GM23248 (cell line): ENCODE measurements at regions not wholly inside any gene's neighbourhood (a gene's known extent, or its start where the extent isn't known, plus 50 kb on each side); places are given as distances from the start of the nearest gene placed in this dataset.
A peak's percentile ranks its signal among the peaks of the same experiment; 100 is the strongest.

Source experiments
- DNase-seq: peaks from one replicate; pipeline ENCODE4 v3.0.0-alpha.2; 2015
- H2AFZ ChIP-seq: fragments of 200-600 bp; sonication (generic); 2 replicates; pipeline ENCODE4 v1.6.1; 2016; ENCODE audit warnings: antibody characterized with exemption
- H3F3A ChIP-seq: fragments of 200-600 bp; sonication (generic); 2 replicates; pipeline ENCODE4 v1.6.1; 2016; ENCODE audit warnings: mild to moderate bottlenecking, antibody characterized with exemption, mixed run types; ENCODE audit not compliant: insufficient read depth
- H3K27ac ChIP-seq: fragments of 200-600 bp; sonication (generic); 2 replicates; pipeline ENCODE4 v1.5.1; 2016; ENCODE audit warnings: mild to moderate bottlenecking
- H3K27me3 ChIP-seq: fragments of 200-600 bp; sonication (generic); replicated peaks from 2 replicates; pipeline ENCODE4 v1.6.1; 2016; ENCODE audit warnings: mild to moderate bottlenecking; ENCODE audit not compliant: insufficient read depth
- H3K36me3 ChIP-seq: fragments of 200-600 bp; sonication (generic); 2 replicates; pipeline ENCODE4 v1.6.1; 2016; ENCODE audit warnings: low read depth, mild to moderate bottlenecking
- H3K4me1 ChIP-seq: fragments of 200-600 bp; sonication (generic); 2 replicates; pipeline ENCODE4 v1.6.1; 2016; ENCODE audit warnings: mild to moderate bottlenecking; ENCODE audit not compliant: insufficient read depth
- H3K4me2 ChIP-seq: fragments of 200-600 bp; sonication (generic); one replicate; pipeline ENCODE4 v1.6.1; 2016; ENCODE audit warnings: mild to moderate bottlenecking; ENCODE audit not compliant: unreplicated experiment
- H3K4me3 ChIP-seq: fragments of 200-600 bp; sonication (generic); 2 replicates; pipeline ENCODE4 v1.5.1; 2016; ENCODE audit warnings: mild to moderate bottlenecking
- H3K79me2 ChIP-seq: fragments of 200-600 bp; sonication (generic); 2 replicates; pipeline ENCODE4 v1.6.1; 2016; ENCODE audit warnings: mild to moderate bottlenecking; ENCODE audit not compliant: insufficient read depth
- H3K9ac ChIP-seq: fragments of 200-600 bp; sonication (generic); 2 replicates; pipeline ENCODE4 v1.6.1; 2016; ENCODE audit warnings: mild to moderate bottlenecking
- H3K9me2 ChIP-seq: fragments of 200-600 bp; sonication (generic); 2 replicates; pipeline ENCODE4 v1.6.1; 2016; ENCODE audit warnings: mixed run types, mild to moderate bottlenecking, moderate library complexity; ENCODE audit not compliant: insufficient read depth
- H3K9me3 ChIP-seq: fragments of 200-600 bp; sonication (generic); one replicate; pipeline ENCODE4 v1.6.1; 2017; ENCODE audit warnings: low read depth
- H4K20me1 ChIP-seq: fragments of 200-600 bp; sonication (generic); 2 replicates; pipeline ENCODE4 v1.6.0; 2016; ENCODE audit not compliant: insufficient read depth
- EZH2 ChIP-seq: fragments of 200-600 bp; sonication (generic); IDR thresholded peaks from 2 replicates; pipeline ENCODE4 v1.6.1; 2018; ENCODE audit warnings: antibody characterized with exemption, mild to moderate bottlenecking; ENCODE audit not compliant: insufficient read depth, poor library complexity, severe bottlenecking
- EZH2phosphoT487 ChIP-seq: fragments of 200-600 bp; sonication (generic); IDR thresholded peaks from 2 replicates; pipeline ENCODE4 v1.6.1; 2018; ENCODE audit warnings: antibody characterized with exemption, moderate library complexity, mild to moderate bottlenecking, low read depth; ENCODE audit not compliant: insufficient read depth
- WGBS, 2 experiments: methylation state at CpG; one replicate each; pipeline ENCODE4 v1.1.6; 2015 to 2017; ENCODE audit warnings: low lambda C conversion rate in 2 of 2, low coverage in 1 of 2; ENCODE audit errors: missing lambda C conversion rate in 2 of 2; 5-methylcytosine and 5-hydroxymethylcytosine counted together
- in situ Hi-C: fragments of 300-500 bp; cut with MboI; formaldehyde crosslinking; loops from 2 replicates; pipeline ENCODE4 v1.15.0; 2020

GRCh38 chr5:68745448-68745847 is 348.4 kb upstream of the SLC30A5 start:
- H3F3A ChIP-seq, result no peaks in the 10 kb centered on the region
- no peak overlapping the region for H3K4me2 ChIP-seq
- H4K20me1 ChIP-seq, result no peaks in the 10 kb centered on the region
- no peaks in the 10 kb centered on the region for H3K27me3 ChIP-seq
- no peak overlapping the region for H3K27ac ChIP-seq
- no peak overlapping the region for H3K4me3 ChIP-seq
- H3K4me1 ChIP-seq, result no peaks in the 10 kb centered on the region
- H3K9me2 ChIP-seq, result no peaks in the 10 kb centered on the region
- no peak overlapping the region for H3K9ac ChIP-seq
- H3K36me3 ChIP-seq, result no peaks in the 10 kb centered on the region
- in situ Hi-C loops, result no loop called here
- H3K9me3 ChIP-seq, result no peaks in the 10 kb centered on the region
- no peak for TF ChIP-seq EZH2phosphoT487
- no peak for TF ChIP-seq EZH2
- DNase-seq, result peak; percentile 37
- H3K79me2 ChIP-seq, result no peaks in the 10 kb centered on the region
- H2AFZ ChIP-seq, result no peak overlapping the region

- no peaks in the 10 kb centered on the region for H3K79me2 ChIP-seq
- H3K9ac ChIP-seq, result no peak overlapping the region
- H3K27ac ChIP-seq, result no peak overlapping the region
- no peaks in the 10 kb centered on the region for H4K20me1 ChIP-seq
- H3K36me3 ChIP-seq, result no peaks in the 10 kb centered on the region
- no peaks in the 10 kb centered on the region for H3K4me1 ChIP-seq
- TF ChIP-seq EZH2phosphoT487, result no peak
- no peak for TF ChIP-seq EZH2
- H2AFZ ChIP-seq, result no peak overlapping the region
- in situ Hi-C loops, result no loop called here
- no peak overlapping the region for H3K4me3 ChIP-seq
- H3K4me2 ChIP-seq, result no peak overlapping the region
- 62 to 67% methylated on average over 4 of the region's 4 CpGs for WGBS, 2 experiments
- H3F3A ChIP-seq, result no peaks in the 10 kb centered on the region
- no peaks in the 10 kb centered on the region for H3K9me3 ChIP-seq
- no peaks in the 10 kb centered on the region for H3K27me3 ChIP-seq
- H3K9me2 ChIP-seq, result no peaks in the 10 kb centered on the region
- no peak for DNase-seq
These were observed 347.6 kb upstream of the SLC30A5 start for GRCh38 chr5:68746220-68746619.

GRCh38 chr5:68746643-68747420 is 347.0 kb upstream of the SLC30A5 start:
- H2AFZ ChIP-seq, result no peak overlapping the region
- H3K79me2 ChIP-seq, result no peaks in the 10 kb centered on the region
- H3F3A ChIP-seq, result no peaks in the 10 kb centered on the region
- no peak overlapping the region for H3K27ac ChIP-seq
- 80 to 84% methylated on average over 14 of the region's 14 CpGs for WGBS, 2 experiments
- in situ Hi-C loops, result no loop called here
- H3K27me3 ChIP-seq, result no peaks in the 10 kb centered on the region
- H3K9me3 ChIP-seq, result no peaks in the 10 kb centered on the region
- no peaks in the 10 kb centered on the region for H4K20me1 ChIP-seq
- H3K4me1 ChIP-seq, result no peaks in the 10 kb centered on the region
- H3K9ac ChIP-seq, result no peak overlapping the region
- no peaks in the 10 kb centered on the region for H3K36me3 ChIP-seq
- H3K9me2 ChIP-seq, result no peaks in the 10 kb centered on the region
- no peak overlapping the region for H3K4me2 ChIP-seq
- H3K4me3 ChIP-seq, result no peak overlapping the region
- TF ChIP-seq EZH2 (no peak), EZH2phosphoT487 (no peak)
- DNase-seq, result no peak

- in situ Hi-C loops, result no loop called here
- Histone ChIP-seq H2AFZ (no peak overlapping the region), H3K79me2 (no peaks in the 10 kb centered on the region), H3F3A (no peaks in the 10 kb centered on the region), H3K4me1 (no peaks in the 10 kb centered on the region), H4K20me1 (no peaks in the 10 kb centered on the region), H3K4me2 (no peak overlapping the region), H3K9ac (no peak overlapping the region), H3K4me3 (no peak overlapping the region), H3K9me3 (no peaks in the 10 kb centered on the region), H3K27me3 (no peaks in the 10 kb centered on the region), H3K36me3 (no peaks in the 10 kb centered on the region), H3K9me2 (no peaks in the 10 kb centered on the region), H3K27ac (no peak overlapping the region)
- WGBS, 2 experiments, result 83 to 84% methylated on average over 4 of the region's 4 CpGs
- TF ChIP-seq EZH2 (no peak), EZH2phosphoT487 (no peak)
- no peak for DNase-seq
These were observed 346.3 kb upstream of the SLC30A5 start for GRCh38 chr5:68747521-68747920.

- DNase-seq, result no peak
- Histone ChIP-seq H3K9me2 (no peaks in the 10 kb centered on the region), H3F3A (no peaks in the 10 kb centered on the region), H3K4me3 (no peak overlapping the region), H2AFZ (no peak overlapping the region), H3K4me2 (no peak overlapping the region), H3K79me2 (no peaks in the 10 kb centered on the region), H3K4me1 (no peaks in the 10 kb centered on the region), H3K27me3 (no peaks in the 10 kb centered on the region), H3K36me3 (no peaks in the 10 kb centered on the region), H4K20me1 (no peaks in the 10 kb centered on the region), H3K9ac (no peak overlapping the region), H3K27ac (no peak overlapping the region), H3K9me3 (no peaks in the 10 kb centered on the region)
- in situ Hi-C loops, result no loop called here
- no peak for TF ChIP-seq EZH2
- TF ChIP-seq EZH2phosphoT487, result no peak
- 55 to 61% methylated on average over 3 of the region's 3 CpGs for WGBS, 2 experiments
These were observed 345.7 kb upstream of the SLC30A5 start for GRCh38 chr5:68748101-68748500.
